Muscle of back (tissue), 3 donors: ENCODE measurements at regions not wholly inside any gene's neighbourhood (a gene's known extent, or its start where the extent isn't known, plus 50 kb on each side); places are given as distances from the start of the nearest gene placed in this dataset.

Source experiments
- DNase-seq, 3 donors: peaks; one replicate each; pipeline versions ENCODE4 v3.0.0 to v3.0.0-alpha.2; 2013

- no peak for DNase-seq
These were observed 108.1 kb downstream of the CEBPB start for GRCh38 chr20:50298554-50299324.

GRCh38 chr20:50299325-50299629, 108.6 kb downstream of the CEBPB start:
- no peak for DNase-seq

- DNase-seq, result no peak
These were observed 110.5 kb downstream of the CEBPB start for GRCh38 chr20:50301165-50301564.

GRCh38 chr20:50301712-50302111, 111.1 kb downstream of the CEBPB start:
- DNase-seq, result no peak

GRCh38 chr20:50302341-50303057, 111.9 kb downstream of the CEBPB start:
- DNase-seq, result peak in 1 of 3 donors; percentile 31

GRCh38 chr20:50303573-50304500, 113.2 kb downstream of the CEBPB start:
- DNase-seq, result peak; percentile 80 to 92 (median 81)

GRCh38 chr20:50304501-50304856, 113.8 kb downstream of the CEBPB start:
- peak in 2 of 3 donors; percentile 78 to 90 for DNase-seq

GRCh38 chr20:50304923-50305635, 114.4 kb downstream of the CEBPB start:
- peak; percentile 57 to 89 (median 85) for DNase-seq

GRCh38 chr20:50305636-50306477, 115.2 kb downstream of the CEBPB start:
- DNase-seq, result peak in 2 of 3 donors; percentile 32 to 70

GRCh38 chr20:50306478-50307423, 116.1 kb downstream of the CEBPB start:
- DNase-seq, result no peak

- no peak for DNase-seq
These were observed 117.5 kb downstream of the CEBPB start for GRCh38 chr20:50308166-50308512.

GRCh38 chr20:50308513-50309279, 118.1 kb downstream of the CEBPB start:
- peak; percentile 85 to 97 (median 93) for DNase-seq

- DNase-seq, result no peak
These were observed 118.7 kb downstream of the CEBPB start for GRCh38 chr20:50309280-50309763.

- DNase-seq, result no peak
These were observed 119.4 kb downstream of the CEBPB start for GRCh38 chr20:50309764-50310672.

- DNase-seq, result no peak
These were observed 120.0 kb downstream of the CEBPB start for GRCh38 chr20:50310673-50311051.

GRCh38 chr20:50311308-50312001, 120.8 kb downstream of the CEBPB start:
- no peak for DNase-seq
